ENCODE measurements at regions not wholly inside any gene's neighbourhood (a gene's known extent, or its start where the extent isn't known, plus 50 kb on each side); places are given as distances from the start of the nearest gene placed in this dataset.
A peak's percentile ranks its signal among the peaks of the same experiment; 100 is the strongest.
"Not testable (repeated sequence)": the region's sequence is repeated elsewhere in the genome, so short reads cannot be mapped to it uniquely, and the experiment has no call there.

GRCh38 chr2:16207611-16208010, 267.3 kb downstream of the MYCN start:
- no peak for DNase-seq (ENCODE audit: low spot score)

DNA sequence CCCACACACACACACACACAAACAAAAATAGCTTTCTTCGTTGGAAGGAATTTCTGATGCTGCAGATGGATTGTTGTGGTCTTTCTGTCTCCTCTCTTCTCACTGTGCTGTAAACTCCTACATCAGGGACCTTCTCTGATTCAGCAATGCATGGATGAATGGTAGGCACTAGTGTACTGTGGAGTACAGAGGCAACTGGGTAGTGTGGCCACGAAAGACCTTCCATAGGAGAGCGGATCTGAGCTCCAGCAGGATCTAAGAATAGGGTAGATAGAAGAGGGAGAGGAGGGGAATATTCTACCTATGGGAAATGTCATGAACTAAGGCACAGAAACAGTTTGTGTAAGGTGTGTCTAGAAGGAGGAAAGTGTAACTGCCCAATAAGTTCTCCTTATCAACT, 266.8 kb downstream of the MYCN start:
- DNase-seq (ENCODE audit: low spot score) = no peak

GRCh38 chr2:16206191-16206944, 266.0 kb downstream of the MYCN start:
- DNase-seq (ENCODE audit: low spot score) = no peak

DNA sequence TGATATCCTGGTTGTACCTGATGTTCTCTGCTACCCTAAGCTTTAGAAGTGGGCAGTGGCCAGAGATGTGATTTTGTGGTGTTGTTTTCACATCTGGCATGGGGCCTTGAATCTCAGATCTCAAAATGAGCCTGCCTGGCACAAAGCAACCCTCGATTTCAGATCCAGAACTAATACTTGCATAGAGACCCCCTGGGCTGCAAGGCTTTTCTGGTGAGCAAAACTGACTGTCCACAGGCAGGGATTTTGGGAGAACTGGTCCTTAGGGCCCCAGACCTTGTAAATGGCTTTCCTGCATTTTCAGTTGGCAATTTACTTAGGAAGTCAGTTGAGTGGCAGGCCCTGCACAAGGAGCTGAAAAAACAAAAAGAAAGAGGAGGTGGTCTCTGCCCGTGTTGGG, 265.3 kb downstream of the MYCN start:
- no peak for DNase-seq (ENCODE audit: low spot score)

DNA sequence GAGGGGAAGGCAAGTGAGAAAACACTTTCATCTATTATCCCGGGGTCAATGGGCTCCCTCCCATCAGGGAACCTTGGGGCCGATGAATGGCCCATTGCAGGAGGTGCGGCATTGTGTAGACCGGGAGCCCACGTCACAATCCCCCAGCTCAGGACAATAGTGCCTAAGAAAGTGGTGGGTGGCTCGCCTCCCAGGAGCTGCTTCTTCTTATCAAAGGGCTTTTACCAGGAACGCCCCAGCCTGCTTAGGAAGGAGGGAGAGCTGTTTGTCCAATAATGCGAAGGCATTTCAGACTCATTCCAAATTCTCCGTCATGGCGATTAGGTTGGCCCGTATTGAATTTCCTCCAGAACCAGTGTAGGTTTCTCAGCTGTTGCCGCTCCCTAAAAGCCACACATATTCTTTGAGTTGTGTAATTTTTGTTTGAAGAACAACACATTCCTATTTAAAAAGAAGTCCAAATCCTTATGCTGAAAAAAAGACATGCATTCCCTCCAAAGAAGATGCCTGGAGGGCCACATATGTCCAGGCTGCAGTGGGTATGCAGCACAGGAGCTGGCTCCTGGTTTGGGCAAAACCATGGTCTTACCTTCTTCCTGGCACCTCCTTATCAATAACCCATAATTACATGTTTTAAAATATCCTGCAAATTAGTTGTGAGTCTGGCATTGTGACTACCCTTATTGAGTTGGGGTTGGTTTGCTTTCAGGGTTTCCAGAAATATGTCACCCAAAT, 264.7 kb downstream of the MYCN start:
- no peak for DNase-seq (ENCODE audit: low spot score)

- no peak for DNase-seq (ENCODE audit: low spot score)
Measured at GRCh38 chr2:16204251-16204650, 263.9 kb downstream of the MYCN start.

DNA sequence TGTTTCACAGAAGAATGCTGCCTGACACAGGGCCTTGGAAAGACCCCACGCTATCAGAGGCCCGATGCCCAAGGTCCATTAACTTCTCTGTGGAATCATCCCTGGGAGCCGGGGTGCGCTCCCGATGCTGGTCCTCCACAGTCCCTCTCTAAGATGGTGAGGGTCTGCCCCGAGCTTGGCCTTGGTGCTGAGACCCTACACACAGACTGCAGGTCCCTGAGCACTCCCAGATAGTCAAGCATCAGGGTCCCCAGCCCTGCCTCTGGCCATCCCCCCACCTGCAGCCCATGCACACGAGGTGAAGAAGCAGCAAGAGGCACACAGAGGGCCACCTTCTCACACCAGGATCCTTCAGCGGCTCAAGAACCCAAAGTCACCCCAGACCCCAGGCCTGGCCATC, 263.3 kb downstream of the MYCN start:
- no peak for DNase-seq (ENCODE audit: low spot score)

DNA sequence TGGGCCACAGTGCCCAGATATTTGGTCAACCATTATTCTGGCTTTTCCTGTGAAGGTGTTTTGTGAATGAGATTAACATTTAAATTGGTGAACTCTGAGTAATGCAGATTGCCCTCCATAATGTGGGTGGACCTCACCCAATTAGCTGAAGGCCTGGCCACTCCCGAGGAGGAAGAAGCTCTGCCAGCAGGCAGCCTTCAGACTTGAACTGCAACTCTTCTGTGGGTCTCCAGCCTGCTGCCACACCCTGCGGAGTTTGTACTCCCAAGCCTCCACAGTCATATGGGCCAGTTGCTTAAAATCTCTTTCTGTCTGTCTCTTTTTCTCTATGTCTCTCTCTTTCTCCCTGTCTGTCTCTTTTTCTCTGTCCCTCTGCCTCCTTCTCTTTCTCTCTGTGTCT, 262.7 kb downstream of the MYCN start:
- DNase-seq (ENCODE audit: low spot score) = no peak

GRCh38 chr2:16202266-16203020, 262.1 kb downstream of the MYCN start:
- no peak for DNase-seq (ENCODE audit: low spot score)

DNA sequence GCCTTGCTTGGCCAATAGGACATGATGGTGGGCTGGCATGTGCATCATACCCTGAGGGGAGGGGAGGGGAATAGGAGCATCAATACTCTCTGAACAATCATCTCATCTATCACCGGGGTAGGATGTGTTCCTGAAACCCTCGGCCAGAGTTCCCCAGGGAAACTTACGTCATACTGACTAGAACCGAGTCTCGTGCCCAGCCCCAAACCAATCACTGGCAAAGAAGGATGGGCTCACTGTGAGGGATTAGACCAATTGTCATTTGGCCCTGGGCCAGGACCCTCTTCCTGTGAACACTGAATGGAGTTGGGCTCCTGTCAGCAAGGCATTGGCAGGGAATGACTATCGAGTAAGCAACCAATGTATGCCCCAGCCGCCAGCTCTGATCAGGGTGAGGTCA, 261.5 kb downstream of the MYCN start:
- DNase-seq (ENCODE audit: low spot score) = no peak

DNA sequence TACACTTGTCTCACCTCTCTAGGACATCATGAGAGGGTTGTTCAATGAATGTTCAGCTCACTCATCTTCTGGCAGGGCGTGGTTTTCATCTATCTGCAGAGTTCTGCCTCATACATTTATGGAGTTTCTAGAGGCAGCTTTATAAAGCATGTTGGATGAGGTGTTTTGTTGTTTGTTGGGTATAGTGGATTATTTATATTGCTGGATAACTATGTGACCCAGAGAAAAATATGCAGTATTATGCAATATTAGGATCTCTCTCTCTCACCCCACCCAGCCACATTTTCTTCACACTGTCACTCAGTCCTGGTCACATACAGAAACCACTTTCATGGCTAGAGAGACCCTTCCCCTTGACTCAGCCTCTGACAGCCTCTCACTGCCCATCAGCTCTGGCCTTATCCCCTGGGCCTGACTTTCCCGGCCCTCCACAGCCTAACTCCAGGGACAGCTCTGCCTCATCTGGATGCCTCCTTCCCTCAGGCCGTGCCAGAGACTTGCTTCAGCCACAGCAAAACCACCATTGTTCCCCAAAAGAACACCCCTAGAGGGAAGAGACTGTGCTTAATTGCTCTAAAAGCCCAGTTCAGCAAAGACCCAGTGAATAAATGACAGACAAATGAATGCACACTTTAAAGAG, 260.3 kb downstream of the MYCN start:
- peak; percentile 35 for DNase-seq (ENCODE audit: low spot score)

DNA sequence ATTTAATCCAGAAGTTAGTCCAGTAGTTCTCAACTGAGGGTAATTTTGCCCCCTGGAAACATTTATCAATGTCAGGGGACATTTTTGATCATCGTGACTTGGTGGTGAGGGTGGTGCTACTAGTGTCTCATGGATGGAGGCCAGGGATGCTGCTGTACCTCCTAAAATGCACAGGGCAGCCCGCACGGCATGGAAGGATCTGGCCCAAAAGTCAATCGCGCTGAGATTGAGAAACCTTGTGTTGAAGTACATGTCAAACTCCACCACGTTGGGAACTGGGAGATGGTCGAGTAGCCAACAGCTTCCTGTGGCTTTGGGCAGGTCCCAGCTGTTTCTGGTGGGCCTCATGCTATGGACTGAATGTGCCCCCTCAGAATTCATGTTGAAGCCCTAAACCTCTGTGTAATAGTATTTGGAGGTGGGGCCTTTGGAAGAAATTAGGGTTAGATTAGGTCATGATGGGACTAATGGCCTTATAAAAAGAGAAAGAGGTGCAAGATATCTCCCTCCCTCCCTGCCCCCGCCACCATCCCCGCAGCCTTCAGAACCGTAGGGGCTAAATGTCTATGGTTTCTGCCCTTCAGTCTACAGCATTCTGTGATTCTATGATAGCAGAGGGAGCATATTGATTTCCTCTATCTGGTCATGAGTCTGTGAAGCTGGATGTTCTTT, 259.7 kb downstream of the MYCN start:
- DNase-seq (ENCODE audit: low spot score) = peak; percentile 57

GRCh38 chr2:16199241-16199640, 258.9 kb downstream of the MYCN start:
- DNase-seq (ENCODE audit: low spot score) = not testable (repeated sequence)

- peak; percentile 33 for DNase-seq (ENCODE audit: low spot score)
Measured at GRCh38 chr2:16198166-16198912, 258.0 kb downstream of the MYCN start.

DNA sequence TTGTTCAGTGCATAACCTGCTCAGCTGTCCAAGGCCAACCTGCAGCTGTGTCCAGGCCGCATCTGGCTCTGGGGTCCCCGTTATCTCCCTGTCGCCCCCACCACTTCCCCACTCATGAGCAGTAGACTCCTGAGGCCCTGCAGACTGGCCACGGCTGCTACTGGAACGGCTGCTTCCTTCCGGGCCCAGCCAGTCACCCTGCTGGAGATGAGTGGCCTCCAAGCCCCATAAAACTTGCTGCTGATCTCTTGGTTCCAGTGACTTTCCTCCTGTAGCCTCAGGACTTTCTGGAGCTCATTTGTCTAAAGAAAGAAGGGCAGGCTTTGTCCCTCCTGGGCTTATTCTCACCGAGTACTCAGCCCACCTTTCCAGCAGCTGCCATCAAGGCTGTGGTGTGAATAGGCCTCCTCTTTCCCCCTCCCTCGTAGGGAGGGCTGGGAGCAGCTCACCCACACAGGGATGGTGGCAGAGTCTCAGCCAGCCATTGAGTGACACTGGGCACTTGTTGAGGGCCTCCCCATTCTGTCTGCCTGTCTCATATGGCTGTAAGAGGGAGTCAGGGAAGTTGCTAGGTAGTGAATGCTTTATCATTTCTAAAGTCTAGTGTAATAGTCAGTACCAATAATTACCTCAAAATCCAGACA, 257.3 kb downstream of the MYCN start:
- DNase-seq (ENCODE audit: low spot score) = peak; percentile 64

DNA sequence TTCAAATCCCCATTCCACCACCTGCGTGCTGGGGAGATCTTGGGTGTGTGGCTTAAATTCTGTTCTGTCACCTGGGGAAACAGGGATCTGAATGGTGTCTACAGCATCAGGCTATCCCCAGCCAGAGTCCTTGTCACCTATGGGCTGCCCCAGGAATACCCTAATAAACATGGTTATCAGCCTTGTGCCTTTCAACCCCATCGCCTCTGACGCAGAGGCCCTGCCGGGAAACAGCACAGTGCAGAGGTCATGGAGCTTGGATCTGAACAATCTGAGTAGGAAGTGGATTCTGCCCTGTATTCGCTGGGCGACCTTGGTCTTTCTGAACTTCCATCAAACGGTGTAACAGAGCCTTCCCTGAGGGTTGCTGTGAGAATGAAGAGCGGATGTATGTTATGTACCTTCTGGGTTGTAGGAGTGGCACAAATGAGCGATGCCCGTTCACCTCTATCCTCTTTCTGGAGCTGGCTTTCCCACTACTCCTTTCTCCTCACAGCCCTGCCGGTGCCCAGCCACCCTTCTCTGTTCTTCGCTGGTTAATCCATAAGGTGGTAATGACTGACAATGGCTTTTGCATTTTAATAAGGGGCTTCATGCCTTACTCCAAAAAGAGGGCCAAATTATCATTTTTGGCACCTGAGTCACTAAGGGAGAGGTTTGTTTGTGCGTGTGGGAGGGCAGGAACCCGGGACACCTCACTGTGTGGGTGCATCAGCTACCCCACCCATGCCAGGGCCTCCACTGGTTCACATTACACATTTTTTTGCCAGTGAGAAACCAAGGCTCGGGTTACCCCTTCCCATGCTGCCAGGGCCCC, 256.5 kb downstream of the MYCN start:
- peak; percentile 62 for DNase-seq (ENCODE audit: low spot score)

GRCh38 chr2:16195681-16196070, 255.3 kb downstream of the MYCN start:
- DNase-seq (ENCODE audit: low spot score) = peak; percentile 37

DNA sequence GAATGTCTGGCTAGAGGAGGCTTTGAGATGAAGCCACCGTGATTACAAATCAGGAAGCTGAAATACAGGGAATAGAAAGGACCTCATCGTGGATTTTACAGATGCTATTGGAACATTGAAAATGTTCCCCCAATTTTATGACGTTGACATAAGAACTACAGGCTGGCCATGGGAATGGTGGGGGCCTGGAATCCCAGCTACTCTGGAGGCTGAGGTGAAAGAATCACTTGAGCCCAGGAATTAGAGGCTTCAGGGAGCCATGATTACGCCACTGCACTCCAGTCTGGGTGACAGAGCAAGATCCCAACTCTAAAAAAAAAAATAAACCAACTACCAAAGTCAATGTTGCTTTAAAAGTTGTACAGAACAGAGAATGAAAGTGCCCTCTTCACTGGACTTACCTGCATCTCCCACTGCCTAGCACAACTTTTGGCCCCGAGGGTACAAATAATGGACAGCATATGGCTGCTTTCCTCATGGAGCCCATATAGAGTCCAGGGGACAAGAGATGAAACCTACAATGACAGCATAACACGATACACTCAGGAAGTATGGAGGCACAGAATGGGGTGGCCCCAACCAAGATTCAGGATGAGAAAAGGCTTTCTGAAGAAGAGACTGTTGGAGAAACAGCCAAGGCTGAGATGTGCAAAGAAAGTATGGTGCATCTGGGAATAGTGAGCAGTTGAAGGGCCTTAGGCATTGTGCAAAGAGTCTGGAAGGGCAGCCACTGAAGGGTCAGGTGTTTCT, 254.8 kb downstream of the MYCN start:
- no peak for DNase-seq (ENCODE audit: low spot score)
